Neural cell (in vitro differentiated cells): ENCODE measurements at regions not wholly inside any gene's neighbourhood (a gene's known extent, or its start where the extent isn't known, plus 50 kb on each side); places are given as distances from the start of the nearest gene placed in this dataset.

Source experiments
- CTCF ChIP-seq: fragments of 450-650 bp; IDR thresholded peaks from 2 replicates; pipeline ENCODE4 v1.5.1; 2014; ENCODE audit warnings: antibody characterized with exemption, mild to moderate bottlenecking, moderate library complexity; ENCODE audit not compliant: poor library complexity, severe bottlenecking
- EP300 ChIP-seq: fragments of 450-650 bp; conservative IDR thresholded peaks from 2 replicates; pipeline ENCODE4 v1.6.1; 2014; ENCODE audit warnings: antibody characterized with exemption, mild to moderate bottlenecking, moderate library complexity; ENCODE audit not compliant: poor library complexity, severe bottlenecking
- EZH2 ChIP-seq: fragments of 200-600, 300-800 bp; shearing (Covaris generic), sonication (generic); IDR thresholded peaks from 2 replicates; pipeline ENCODE4 v1.6.1; 2014; ENCODE audit warnings: antibody characterized with exemption, low read length, borderline replicate concordance, mild to moderate bottlenecking; ENCODE audit not compliant: insufficient read depth, poor library complexity, severe bottlenecking
- MXI1 ChIP-seq: fragments of 450-650 bp; conservative IDR thresholded peaks from 2 replicates; pipeline ENCODE4 v1.6.1; 2014; ENCODE audit warnings: antibody characterized with exemption, mild to moderate bottlenecking; ENCODE audit not compliant: poor library complexity, severe bottlenecking
- POLR2AphosphoS5 ChIP-seq: IDR thresholded peaks from 2 replicates; pipeline ENCODE4 v1.6.1; 2012
- RAD21 ChIP-seq: fragments of 450-650 bp; conservative IDR thresholded peaks from 2 replicates; pipeline ENCODE4 v1.6.1; 2014; ENCODE audit warnings: antibody characterized with exemption, mild to moderate bottlenecking, moderate library complexity
- TAF1 ChIP-seq: IDR thresholded peaks from 2 replicates; pipeline ENCODE4 v1.6.1; 2012; ENCODE audit warnings: low read depth

- no peak for TF ChIP-seq EZH2
- no peak for TF ChIP-seq EP300
- TF ChIP-seq CTCF, result no peak
- no peak for TF ChIP-seq POLR2AphosphoS5
- no peak for TF ChIP-seq MXI1
- no peak for TF ChIP-seq TAF1
- TF ChIP-seq RAD21, result no peak
Measured at GRCh38 chr2:149781263-149781808, 193.8 kb upstream of the MMADHC start.
